NCI-H1436 (cell line): ENCODE measurements at regions not wholly inside any gene's neighbourhood (a gene's known extent, or its start where the extent isn't known, plus 50 kb on each side); places are given as distances from the start of the nearest gene placed in this dataset.
"Not testable (repeated sequence)": the region's sequence is repeated elsewhere in the genome, so short reads cannot be mapped to it uniquely, and the experiment has no call there.

ENCODE experiments used
- DNase-seq: peaks from one replicate; lab custom pipeline; 2025; lab: John Stamatoyannopoulos, UW

DNA sequence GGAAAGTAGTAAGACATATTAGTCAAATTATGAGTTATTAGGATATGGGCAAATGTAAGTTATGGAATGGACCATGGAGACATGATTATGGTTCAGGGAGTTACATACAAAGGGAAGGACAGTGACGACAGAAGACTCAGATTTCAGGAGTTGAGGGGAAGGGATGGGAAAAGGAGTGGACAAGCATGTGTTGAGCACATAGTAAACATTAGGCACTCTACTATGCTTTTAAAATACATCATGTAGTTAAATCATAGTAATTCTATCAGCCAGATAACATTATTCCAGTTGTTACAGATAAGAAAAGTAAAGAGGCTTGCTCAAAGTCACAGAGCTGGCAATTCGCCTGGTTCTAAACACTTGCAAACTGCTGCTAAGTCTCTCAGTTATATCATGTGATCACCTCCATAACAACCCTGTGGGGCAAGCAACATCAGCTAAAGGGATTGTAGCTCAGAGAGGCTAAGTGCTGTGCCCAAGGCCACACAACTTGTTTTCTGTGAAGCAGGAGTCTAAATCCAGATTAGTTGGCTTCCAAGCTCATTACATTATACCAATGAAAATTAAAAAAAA lies 115.2 kb upstream of the MDFIC start:
- DNase-seq = no peak

DNA sequence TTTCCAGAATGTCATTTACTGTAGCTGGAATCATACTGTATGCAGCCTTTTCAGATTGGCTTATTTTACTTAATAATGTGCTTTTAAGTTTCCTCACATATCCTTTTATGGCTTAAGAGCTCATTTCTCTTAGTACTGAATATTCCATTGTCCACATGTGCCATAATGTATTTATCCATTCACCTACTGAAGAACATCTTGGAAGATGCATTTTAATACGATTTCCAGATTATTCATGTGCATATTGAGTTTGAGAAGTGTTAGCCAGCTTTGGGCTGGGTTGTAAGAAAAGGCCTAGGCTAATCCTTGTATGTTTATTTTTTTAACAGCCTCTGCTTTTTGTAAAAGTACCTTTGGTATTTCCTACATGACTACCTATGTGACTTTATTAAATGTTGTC lies 109.3 kb upstream of the MDFIC start:
- DNase-seq = no peak

DNA sequence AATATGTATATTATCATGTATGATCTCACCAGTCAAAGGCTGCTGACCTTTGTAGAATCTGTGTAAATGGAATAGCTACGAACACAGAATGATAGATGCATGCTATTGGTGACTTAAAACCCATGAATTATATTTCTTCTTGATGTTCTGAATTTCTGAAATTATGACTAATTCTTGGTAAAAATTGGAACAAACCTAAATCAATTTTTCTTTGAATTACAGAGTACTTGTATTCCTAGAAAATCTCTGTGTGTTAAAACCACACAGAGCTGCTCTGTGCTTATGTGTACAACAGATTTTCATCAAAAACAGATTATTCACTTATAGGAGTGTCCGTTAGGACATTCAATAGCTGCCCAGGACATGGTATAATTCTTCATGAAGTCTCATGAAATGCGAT lies 108.3 kb upstream of the MDFIC start:
- no peak for DNase-seq

DNA sequence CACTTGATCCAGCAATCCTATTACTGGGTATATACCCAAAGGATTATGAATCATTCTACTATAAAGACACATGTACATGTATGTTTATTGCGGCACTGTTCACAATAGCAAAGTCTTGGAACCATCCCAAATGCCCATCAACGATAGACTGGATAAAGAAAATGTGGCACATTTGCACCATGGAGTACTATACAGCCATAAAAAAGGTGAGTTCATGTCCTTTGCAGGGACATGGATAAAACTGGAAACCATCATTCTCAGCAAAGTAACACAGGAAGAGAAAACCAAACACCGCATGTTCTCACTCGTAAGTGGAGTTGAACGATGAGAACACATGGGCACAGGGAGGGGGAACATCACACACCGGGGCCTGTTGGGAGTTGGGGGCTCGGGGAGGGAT lies 104.9 kb upstream of the MDFIC start:
- not testable (repeated sequence) for DNase-seq

DNA sequence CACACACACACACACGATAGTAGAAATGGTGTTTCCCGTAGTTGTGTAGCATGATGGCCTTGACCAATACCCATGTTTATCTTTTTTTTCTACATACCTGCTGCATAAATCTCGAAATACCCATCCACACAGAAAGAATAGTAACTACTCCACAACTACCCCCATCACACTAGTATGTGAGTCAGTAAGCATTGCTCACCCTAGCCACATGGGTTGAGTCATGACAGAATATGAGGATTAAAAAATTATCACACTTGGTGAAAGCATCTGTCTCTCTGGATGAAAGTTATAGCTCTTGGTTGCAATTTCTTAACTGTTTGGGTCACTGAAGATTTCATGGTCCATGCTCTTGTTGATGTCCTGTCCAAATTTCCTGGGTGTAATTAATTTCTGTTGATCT lies 103.4 kb upstream of the MDFIC start:
- no peak for DNase-seq

DNA sequence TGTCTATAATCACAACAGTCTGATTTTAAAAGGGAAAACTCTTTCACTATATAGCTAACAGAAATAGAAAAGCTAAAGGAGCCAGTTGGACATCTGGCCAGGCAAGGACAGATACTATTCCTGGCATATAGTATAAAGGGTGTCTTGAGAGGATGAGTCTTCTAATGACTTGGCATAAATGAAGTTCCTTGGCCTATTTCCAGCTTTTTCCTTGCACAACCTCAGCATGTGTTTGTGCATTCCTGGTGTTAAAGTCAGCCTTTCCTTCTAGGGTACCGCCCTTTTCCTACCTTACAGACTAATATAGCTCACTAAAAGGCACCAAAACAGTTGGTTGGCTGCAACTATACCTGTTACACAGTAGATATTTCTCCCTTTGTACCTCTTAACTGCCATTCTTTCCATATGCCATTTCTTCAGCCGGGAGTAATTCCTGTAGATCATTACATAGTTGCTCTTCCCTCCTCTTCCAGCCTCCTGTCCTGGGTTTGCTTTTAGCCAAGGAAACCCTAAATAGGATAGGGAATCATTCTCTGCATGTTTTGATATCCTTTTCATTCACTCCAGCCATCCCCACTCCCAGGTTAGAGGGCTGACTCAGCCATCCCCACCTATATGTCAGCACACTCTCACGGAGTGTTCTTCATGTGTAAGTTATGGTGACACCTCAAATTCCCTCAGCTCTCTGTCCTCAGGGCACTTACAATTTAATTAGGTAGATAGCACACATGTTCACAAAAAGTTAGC lies 102.1 kb upstream of the MDFIC start:
- DNase-seq = no peak

DNA sequence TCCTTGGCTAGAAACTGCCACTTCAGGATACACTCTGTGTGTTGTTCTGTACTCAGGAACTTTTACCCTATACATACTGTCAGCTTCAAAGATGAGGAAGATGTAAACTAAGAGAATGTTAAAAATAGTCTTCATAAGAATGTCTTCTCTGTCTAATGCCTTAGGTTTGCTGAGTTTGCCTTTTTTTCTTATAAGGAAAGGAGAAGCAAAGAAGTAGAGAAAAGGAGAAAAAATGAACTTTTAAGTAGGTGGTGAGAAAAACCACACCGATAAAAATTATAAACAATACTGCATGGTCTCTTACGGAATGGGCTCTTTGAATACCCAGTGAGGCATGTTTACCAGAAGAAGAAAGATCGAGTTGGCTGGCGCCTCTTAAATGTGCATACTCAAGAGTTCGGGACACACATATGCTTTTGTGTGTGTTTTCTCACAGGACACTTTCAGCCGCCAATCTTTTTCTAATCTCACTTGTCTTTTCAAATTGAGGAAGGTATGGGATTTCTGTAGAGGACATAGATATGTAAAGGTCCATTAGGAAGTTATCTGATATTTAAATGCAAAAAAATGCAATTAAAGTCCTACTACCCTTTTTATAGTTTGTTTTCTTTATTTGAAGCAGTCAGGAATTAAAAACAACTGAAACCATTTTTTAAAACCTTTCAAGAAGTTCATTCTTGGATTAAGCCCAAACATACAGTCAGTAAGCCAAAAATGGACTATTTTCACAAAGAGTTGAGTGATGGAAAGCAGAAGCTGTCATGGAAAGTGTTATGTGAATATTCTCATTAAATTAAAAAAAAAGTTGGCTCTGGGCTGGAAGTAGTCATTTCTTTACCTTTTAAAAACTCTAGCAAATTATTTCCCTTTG lies 100.6 kb upstream of the MDFIC start:
- DNase-seq = no peak

DNA sequence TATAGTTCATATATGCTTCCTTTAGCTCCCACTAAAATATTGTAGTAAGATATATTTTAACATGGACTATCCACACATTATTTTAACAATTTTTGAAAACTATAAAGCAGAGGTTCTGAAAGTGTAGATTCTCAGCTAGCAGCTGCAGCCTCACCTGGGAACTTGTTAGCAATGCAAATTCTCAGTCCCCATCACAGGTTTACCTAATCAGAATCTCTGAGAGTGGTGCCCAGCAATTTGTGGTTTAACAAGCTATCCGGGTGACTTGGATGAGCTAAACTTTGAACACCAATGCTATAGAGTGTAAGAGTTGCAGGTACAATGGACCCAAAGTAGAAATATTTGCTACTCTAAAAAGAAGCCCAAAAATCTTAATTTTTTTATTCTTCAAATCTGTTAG lies 99.8 kb upstream of the MDFIC start:
- no peak for DNase-seq

DNA sequence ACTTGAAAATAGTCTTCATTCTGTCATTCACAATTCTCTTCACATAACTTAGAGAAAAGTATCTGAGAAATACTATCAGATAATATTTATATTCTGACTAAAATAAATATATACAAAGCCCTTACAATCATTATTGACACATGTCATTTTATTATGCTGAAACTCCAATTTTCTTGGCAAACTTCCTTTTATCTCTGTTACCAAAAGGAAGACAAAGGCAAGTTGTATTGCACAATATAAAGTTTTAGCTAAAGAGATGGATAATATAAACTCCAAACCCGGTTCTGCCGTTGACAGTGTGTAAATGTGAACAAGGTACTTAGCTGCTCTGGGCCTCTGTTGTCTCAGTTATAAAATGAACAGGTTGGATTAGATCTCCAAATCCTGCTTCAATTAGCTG lies 99.0 kb upstream of the MDFIC start:
- no peak for DNase-seq

DNA sequence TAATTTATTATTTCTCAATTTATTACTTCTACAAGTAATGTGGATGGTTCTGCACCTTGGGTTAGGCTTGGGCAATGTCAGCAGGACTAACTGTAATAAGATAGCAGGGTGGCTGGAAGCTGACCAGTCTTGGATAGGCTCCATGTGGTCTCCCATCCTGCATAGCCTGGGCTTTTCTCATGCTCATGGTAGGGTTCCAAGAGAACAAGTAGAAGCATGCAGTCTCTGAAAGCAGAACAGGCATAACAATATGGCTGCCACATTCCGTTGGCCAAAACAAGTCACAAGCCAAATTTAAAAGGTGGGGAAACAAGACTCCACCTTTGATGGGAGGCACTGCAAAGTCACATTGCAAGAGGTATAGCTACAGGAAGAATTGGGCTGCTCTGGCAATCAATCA lies 98.6 kb upstream of the MDFIC start:
- DNase-seq = no peak

DNA sequence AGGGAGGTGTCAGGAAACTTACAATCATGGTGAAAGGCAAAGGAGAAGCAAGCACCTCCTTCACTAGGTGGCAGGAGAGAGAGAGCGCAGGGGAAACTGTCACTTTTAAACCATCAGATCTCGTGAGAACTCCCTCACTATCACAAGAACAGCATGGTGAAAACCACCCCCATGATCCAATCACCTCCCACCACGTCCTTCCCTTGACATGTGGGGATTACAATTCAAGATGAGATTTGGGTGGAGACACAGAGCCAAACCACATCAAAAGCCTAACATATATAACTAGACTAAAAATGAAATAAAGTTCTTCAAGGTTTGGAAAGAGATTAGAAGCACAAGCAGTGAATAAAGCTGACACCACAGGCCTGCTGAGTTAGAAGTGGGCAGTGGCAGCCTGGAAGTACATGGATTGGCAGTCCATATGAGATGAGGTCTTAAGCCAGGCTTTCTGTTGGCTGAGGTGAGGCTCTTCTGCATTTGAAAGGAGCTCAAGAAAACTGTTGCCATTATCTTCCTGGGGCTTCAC lies 96.4 kb upstream of the MDFIC start:
- DNase-seq = no peak

DNA sequence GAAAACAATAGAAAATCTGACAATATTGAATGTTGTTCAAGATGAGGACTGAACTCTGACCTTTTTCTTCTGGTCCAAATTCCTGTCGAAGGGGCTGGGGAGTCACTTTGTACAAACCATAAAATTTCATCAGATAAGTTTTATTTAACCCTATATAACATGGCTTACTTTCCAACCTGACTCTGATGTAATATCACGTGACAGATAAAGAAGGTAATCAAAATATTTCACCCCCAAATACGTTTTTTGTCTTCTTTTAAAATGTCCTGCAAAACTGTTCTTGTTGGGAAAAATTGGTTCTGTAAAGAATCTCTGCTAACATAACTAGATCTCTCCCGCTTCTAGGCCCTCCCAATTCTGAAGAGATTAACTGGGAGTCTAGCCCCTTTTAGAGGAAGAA lies 90.9 kb upstream of the MDFIC start:
- DNase-seq = no peak

DNA sequence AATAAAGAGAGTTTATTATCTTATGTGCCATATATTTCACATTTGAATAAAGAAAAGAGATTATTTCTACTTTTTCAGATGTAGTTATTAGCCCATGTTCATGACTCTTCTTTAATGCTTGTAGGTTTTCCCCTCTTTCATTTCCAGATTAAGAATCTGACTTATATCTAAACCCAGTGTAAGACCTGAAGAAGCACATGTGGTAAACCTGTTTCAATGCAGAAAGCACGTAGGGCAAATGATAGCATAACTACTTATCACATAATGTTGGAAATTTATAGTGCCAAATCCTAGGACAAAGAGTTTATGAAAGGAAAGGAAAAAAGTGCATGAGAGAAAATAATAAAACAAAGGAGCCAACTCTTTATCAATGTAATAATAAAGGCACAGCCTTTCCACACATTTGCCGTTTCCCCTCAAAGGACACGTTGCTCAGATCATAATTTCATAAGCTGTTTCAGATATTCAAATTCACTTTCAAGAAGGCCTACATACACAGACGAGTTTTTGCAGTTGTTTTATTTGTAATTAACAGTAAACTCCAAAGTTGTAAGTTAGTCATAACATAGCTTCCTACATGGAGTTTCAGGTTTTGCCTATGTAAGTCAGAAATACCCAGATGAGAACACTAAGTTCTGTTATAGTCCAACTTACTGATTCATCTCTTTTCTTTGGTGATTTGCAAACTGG lies 88.8 kb upstream of the MDFIC start:
- DNase-seq = no peak

DNA sequence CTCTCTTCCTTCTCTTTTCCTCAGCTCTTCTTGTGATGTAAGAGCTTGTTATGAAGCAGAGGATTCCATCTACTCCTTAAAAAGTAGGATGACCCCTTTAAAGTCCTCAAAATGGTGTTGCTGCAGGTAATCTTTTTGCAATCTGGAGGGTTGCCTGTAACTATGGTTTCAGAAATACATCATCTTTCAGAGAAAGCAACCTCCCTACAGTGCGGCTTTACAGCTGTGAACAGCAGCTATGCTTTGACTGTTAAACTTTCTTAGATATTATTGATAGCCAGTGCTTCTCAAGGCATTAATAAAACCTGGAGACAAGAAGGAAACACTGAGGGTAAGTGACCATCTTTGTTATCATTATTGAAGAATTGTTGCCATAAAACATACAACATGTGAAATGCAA lies 86.6 kb upstream of the MDFIC start:
- no peak for DNase-seq

DNA sequence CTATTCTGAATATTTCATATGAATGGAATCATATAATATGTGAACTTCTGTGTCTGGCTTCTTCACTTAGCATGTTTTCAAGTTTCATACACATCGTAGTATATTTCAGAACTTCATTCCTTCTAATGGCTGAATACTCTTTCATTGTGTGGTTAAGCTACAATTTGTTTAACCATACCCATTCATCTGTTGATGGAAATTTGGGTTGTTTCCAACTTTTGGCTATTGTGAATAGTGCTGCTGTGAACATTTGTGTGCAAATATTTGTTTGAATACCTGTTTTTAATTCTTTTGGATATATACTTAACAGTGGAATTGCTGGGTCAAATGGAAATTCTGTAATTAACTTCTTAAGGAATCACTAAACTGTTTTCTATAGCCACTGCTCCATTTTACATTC lies 86.0 kb upstream of the MDFIC start:
- no peak for DNase-seq

DNA sequence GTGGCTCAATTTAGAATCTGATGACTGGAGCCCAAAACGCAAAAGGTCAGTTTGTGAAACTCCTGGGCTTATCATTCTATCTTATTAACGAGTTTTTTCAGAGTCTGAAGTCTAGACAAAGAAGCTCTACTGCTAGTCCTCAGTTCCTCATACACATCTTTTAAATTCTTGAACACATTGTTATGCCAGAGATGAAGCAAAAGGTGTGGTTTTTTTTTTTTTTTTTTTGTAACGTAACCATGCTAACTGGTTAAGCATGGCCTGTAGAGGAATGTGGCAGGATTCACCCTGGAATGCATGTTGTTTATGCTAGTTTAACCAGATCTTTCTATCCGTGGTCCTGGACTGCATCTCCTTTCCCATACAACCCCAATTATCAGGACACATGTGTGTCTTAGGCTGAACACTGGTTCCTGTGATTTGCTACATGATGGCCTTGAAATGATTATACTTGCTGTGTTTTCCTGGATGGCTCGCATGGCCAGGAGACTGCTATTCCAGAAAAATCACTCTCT lies 79.3 kb upstream of the MDFIC start:
- DNase-seq = no peak

DNA sequence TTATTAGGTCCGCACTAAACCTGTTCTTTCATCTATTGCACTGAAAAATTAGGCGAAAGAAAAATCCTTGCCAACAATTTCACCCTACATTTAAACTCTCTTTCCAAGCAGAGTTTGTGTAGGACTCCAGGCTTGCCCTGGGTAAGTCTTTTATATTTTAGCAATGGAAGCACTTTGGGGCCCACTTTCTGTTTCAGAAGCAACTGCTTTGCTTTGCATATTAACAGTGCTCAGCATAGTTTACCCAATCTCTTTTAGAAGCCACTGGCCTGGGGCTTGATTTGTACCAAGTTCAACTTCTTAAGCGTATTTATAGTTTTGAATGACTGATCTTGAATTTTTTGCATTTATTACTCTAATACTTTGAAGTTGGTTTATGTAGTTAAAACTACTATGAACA lies 78.8 kb upstream of the MDFIC start:
- no peak for DNase-seq

DNA sequence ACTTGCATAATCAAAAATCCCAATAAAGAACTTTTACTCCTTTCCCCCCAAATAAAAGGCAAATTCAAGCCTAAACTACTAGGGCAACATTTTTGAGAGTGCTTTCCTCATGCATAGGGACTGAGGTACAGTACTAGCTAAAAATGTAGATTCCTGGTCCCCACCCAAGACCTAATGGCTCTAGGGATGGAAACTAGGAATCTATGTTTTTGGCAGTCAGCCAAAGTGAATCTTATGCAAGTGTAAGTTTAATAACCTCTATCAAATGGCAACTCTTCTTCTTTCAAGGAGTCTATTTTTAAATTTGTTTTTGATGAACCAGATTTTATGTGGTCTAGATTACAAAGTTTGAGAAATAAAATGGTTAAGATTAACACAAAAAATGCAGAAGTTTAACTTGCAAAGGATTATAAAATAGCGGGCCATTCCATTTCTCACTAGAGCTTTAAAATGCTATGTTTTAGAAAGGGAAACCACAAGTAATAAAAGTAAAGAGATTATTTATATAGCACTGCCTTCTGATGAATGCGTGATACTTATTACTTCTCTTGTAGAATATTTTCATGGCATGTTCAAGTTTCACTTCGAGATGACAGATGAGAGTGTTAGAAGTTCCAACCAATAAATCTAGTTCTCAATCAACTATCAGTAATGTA lies 70.4 kb upstream of the MDFIC start:
- no peak for DNase-seq

DNA sequence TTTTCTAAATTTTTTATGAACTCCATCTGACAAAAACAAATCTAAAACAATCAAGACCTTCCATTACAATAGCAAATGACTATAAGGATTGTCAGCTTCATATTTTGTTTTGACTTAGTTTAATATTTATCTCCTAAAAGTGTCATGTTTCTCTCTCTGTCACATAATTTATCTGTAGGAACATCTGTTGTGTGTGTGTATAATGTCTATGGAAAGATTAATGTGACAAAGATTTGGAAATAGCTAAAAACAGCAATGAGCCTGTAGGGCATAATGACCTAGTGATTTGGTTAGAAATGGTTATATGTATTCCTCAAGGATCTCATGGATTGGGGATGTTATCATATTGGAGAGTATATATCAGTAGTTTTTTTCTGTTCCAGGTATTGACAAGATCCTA lies 69.6 kb upstream of the MDFIC start:
- no peak for DNase-seq

DNA sequence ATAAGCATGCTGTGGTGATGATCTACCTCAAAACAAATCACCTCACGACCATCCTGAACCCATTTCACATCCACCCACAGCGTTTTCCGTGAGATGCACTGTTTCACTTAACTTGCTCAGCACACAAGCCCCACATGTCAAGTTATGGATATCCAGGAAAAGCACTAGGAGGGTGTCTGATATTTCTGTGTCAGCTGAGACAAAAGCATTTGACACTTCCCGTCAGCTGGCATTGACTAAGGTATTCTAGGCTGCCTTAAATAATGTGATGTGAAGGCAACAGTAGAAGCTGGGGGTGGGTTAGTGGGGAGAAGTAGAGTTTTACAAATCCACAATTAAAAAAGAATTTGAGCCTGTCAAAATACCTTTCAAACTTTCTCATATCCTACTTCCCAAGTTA lies 68.7 kb upstream of the MDFIC start:
- DNase-seq = no peak

DNA sequence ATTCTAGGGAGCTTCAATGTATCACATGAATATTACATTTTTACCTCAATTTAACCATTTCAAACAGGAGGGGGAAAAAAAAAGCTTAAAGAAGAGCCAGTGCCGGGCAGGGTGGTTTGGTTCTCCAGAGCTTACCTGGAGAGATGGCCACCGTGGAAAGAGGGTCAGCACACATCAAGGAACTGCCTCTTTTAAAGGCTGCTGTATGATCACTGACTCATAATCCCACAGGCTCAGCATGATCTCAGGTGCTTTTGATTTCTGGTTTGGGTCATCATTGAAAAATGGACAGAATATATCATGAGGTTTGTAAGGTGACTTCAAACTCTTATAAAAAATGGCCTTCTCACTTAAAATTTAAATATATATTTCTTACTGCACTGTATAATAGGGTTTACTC lies 67.5 kb upstream of the MDFIC start:
- DNase-seq = no peak

DNA sequence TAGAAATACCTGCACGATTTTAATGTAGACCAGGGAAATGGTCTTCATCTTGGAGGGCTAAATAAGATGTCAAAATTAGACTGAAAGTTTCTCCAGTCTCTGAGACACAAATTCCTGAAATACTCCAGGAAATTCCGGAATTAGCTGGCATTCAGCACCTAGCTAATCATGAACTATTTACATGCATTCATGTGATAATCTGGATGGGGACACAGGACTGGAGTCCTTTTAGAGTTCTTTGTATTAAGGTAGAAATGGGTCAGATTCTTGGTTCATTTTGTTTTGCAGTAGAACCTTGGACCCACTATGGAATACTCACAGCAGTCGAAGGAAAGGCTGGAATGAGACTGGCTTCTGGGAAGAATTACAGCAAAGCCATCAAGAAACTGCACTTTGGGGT lies 65.3 kb upstream of the MDFIC start:
- DNase-seq = no peak
